GM18907 (cell line): ENCODE measurements at regions not wholly inside any gene's neighbourhood (a gene's known extent, or its start where the extent isn't known, plus 50 kb on each side); places are given as distances from the start of the nearest gene placed in this dataset.
"Not testable (repeated sequence)": the region's sequence is repeated elsewhere in the genome, so short reads cannot be mapped to it uniquely, and the experiment has no call there.

ENCODE experiments used
- ATAC-seq: cut with Tn5 transposase; IDR thresholded peaks from one replicate; pipeline ENCODE4 v1.9.1; 2021; ENCODE audit warnings: mild to moderate bottlenecking, moderate library complexity; ENCODE audit not compliant: unreplicated experiment

DNA sequence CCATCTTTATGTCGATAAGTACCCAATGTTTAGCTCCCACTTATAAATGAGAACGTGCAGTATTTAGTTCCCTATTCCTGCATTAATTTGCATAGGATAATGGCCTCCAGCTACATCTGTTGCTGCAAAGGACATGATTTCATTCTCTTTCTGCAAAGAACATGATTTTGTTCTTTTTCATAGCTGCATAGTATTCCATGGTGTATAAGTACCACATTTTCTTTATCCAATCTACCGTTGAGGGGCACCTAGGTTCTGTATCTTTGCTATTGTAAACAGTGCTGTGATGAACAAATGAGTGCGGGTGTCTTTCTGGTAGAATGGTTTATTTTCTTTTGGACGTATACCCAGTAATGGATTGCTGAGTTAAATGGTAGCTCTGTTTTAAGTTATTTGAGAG is 63.0 kb downstream of the HLX start:
- no peak for ATAC-seq

DNA sequence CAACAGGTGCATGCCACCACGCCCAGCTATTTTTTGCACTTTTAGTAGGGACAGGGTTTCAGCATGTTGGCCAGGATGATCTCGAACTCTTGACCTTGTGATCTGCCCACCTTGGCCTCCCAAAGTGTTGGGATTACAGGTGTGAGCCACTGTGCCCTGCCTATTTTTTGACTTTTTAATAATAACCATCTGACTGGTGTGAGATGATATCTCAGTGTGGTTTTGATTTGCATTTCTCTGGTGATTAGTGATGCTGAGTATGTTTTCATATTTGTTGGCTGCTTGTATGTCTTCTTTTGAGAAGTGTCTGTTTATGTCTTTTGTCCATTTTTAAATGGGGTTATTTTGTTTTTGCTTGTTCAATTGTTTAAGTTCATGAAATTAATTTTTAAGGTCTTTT is 63.7 kb downstream of the HLX start:
- ATAC-seq: not testable (repeated sequence)

DNA sequence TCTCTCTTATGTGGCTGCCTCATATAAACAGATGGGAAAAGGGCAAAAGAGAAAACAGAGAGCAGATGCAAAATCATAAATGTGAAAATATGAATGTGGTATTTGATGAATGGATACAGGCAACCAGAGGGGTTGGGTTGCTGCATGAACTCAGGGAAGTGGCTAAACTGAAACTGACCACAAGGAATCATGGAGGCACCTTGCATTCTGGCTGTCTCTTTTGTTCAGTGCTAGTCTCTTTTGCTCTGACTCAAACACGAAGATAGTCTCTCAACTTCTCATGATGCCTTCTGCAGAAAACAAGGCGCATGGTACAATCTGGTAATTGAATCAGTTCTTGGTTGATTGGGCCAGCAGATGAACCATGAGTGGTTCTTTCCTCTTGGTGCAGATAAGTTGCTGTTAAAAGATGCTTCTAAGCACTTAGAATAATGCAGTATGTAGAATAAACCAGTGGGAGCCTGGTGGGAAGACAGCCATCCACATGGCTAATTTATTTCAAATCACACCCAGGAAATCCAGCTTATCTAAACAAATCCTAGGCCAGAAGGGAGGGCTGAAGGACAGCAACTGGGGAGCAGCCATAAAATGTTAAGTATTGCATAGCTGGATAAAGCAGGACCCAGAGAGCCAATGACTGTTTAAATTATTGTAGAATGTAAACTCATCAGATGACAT is 64.2 kb downstream of the HLX start:
- no peak for ATAC-seq

DNA sequence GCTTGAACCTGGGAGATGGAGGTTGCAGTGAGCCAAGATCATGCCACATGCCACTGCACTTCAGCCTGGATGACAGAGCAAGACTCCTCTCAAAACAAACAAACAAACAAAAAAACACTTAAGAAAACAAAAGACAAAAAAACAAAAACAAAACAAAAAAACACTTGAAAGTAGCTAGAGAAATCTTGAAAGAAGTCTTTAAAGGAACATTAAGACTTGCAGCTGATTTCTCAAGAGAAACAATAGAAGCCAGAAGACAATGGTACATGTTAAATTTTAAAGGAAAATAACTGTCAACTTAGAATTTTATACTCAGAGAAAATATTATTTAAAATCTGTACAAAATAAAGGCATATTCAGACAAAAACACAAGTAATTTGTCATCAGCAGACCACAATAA is 71.3 kb downstream of the HLX start:
- ATAC-seq: no peak

DNA sequence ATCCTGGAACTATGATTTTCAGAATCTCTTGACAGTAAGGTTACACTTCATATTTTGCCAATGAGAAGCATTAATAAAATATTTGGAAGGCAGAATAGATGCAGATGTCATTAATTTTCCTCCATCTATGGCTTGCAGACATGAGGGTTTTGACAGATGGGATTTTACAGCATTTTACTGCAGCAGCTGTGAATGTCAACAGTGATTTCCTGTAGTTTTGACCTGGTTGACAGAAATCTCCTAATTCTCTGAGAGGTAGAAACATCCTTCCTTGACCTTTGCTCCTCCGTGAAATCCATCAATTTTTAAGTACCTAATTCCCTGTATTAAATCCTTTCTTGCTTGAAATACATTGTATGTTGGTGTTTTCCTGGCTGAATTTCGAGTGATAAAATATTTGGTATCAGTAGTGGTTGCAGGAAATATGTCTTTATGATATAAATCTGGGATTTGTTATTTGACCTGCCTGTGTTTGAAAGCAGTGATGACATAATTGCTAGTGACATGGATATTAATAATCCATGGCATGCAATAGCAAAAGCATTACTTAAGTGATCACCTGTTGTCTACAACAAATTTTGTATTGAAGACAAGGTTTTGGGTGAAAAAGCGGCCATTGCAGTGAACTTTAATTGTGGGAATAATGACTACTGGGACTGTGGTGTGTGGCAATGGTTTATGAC is 73.9 kb downstream of the HLX start:
- ATAC-seq: no peak

DNA sequence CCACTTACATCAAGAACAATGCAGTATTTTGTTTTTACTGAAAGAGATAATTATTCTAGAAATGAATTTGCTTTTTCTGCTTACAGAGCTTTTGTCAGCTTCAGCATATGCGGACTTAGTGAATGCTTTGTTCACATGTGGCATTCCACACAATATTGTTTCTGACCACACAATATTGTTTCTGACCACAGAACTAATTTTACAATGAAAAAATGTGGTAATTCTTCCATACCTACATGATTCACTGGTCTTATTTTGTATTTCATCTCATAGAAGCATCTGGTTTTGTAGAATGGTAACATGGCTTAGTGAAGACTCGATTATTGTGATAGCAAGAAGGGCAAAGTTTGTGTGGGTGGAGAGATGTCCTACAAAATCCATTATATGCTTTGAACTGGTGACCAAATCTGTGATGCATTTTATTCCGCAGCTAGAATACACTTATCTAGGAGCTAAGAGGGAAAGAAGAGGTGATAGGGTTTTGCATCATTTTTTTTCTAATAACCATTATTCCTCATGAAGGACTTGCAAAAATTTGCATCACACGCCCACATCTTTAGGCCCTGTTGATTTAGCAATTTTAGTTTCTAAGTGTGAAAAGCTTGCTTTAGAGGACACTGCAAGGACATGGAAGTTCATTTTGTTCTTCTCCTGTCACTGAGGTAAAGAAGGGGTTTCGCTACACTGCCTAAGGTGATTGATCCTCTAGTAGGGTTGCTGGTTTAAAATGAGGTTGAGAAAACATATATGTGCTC is 75.3 kb downstream of the HLX start:
- no peak for ATAC-seq

DNA sequence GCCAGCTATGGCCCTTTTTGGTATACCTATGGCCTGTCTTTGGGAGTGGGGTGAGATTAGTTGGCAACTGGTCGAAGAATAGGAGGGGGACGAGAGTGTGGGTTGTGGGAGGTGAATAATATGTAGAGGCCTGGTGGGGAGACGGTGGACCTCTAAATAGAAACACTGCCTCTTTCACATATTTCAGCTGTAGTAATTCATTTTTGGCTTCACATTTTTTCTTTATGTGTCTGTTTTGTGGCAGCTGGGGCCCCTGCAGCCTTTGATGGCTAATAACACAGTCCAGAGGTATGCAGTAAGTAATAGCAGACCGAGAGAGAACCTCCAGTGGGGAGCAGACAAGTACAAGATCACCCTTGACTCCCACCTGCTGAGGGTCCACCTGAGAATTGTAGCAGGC is 75.9 kb downstream of the HLX start:
- no peak for ATAC-seq

DNA sequence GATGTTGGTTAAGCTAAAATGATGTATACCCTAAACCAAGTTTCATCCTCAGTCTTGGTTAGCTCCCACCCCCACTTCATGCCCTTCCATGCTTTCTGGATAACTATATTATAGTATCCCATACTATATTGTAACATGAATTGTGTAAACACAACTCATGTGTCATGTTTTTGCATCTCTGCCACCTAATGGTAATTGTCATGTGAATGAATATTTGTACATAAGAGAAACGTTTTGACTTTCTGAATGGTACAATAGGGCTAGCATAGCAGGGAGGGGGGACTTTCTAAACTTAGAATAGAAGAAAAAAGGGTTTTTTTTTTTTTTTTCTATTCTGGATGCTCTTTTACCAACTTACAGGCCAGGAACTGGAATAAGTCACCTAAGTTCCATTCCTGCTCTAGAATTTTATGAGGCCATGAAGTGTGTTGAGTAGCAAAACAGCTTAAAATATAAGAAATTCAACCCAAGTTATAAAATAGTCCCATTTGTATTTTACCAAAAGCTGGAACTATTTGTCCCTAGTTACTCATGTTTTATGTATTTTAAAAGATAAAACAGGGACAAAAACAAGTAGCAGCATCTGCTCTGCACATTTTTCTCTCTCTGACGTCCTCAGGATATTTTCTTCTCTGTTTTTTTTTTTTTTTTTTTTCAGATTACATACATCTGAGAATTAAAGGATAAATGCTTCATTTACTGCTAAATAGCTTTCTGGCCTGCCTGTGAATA is 77.4 kb downstream of the HLX start:
- no peak for ATAC-seq

DNA sequence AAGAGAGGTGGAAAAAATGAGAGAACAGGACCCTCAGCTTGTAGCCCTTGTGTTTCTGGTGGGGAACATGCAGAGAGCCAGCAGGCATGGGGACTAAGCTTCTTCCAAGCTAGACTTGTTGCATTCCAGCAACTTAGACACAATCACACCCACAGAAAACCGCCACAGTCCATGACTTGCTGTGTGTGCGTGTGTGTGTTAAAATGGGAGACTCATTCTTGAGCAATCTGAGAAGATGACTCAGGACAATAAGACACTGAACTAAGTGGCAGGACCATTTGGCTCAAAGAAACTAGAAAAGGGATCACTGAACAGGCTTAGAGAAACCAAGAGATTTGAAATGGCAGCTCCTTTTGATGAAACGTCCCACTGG is 78.0 kb downstream of the HLX start:
- ATAC-seq: no peak

DNA sequence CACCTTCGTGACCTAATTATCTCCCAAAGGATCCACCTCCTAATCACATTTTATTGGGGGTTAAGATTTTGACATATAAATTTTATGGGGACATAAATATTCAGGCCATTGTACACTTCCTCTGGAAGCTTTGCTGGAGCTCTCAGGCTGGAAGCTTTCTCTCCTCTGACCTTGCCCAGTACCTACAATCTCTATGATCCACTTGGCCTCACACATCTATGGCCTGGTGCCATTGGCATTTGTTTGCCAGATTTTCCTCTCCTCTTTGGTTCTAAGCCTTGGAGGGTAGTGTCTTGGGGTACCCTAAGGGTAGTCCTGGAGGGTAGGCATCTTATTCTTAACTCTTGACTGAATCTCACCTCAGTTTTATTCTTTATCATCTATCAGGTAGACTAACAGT is 79.0 kb downstream of the HLX start:
- no peak for ATAC-seq

DNA sequence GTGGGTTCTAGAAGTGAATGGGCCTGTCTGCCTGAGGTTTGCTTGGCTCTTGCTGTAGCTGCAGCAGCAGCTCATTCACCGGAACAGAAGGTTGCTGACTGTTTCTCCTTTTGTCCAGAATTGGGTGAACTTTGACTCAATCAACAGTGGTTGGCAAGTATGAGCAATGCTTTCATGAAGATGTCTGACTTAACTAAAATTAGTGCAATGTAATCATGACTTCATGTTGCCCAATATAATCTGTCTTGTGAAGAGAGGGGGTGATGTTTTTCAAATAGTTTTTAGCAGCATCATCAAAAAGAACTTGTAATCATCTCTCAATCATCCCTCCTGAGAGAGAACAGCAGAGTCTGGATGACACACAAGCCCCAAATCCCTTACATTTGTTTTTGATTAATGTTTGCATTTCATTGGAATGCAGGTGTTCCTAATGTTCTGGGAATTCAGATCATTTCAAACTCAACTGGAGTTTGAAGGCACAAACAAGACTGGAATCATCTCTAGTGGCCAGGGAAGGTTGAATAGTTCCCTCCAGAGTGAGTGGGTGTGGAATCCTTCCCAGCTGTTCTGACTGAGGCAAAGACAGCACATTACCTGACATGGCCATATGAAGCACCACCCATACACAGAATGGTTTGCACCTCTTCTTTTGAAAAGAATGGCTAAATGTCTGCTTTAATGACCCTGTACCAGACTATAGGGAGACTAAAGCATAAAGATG is 82.9 kb downstream of the HLX start:
- ATAC-seq: no peak

DNA sequence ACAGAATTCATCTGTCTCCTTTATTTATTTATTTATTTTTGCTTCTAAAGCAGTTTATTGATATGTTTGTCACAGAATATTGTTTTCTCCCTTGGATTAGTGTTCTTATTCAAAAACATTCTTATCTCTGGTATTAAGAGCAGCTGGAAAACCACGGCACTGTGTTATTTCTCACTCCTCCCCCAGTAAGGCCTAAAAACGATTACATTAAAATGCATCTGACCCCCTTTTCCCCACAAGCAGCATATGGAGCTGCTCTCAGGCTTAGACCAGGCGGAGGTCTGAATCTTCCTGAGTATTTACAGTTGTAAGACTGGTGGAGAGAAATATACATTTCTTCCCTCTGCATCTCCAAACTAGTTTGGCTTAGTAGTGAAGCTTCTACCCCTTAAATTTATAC is 86.8 kb downstream of the HLX start:
- no peak for ATAC-seq

DNA sequence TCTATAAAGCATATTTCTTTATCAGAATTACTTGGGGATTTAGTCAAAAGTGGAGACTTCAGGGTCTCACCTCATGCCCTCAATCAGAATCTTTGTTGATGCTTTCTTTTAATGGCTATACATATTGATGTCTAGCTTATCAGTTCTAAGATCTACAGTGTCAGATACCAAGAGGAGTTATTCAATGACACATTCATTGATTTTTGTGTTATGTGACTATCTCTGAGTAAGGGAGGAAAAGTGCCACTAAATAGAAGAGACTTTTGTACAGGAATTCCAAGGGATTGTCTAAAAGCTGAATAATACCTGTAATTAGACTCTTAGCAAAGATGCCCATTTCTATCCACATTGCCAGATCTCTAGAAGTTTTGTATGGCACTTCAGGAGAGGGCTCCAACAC is 87.2 kb downstream of the HLX start:
- ATAC-seq: no peak

DNA sequence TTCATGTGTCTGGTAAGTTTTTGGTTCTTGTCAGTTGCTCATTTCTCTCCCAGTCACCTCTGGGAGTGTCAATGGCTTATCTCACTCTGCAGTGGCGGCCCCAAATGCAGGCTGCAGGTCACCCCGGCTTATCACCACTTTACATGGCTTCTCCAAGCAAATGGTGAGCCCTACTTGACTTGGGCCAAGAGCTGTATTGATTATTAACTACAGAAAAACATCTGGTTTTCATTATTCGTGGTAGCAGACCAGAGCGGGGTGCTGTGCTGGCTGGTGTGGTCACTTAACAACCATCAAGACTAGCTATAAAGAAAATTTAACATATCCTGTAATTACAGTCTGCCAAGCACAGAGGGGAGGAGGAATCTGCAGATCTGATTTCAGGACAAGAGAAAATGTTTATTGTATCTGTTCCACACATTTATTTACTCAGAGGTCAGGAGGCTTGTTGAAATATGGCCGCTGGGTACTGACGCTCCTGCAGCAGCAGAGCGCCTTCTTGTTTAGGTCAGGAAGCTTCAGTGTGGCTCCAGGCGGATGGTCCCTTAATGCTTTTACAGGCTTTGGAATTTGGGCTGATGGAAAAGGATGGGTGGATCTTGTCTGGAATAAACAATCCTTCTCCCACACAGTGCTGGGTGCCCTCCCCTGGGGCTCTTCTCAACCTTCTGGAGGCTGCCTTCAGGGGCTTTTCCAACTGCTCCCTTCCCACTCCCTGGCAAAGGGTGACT is 87.8 kb downstream of the HLX start:
- ATAC-seq: no peak

DNA sequence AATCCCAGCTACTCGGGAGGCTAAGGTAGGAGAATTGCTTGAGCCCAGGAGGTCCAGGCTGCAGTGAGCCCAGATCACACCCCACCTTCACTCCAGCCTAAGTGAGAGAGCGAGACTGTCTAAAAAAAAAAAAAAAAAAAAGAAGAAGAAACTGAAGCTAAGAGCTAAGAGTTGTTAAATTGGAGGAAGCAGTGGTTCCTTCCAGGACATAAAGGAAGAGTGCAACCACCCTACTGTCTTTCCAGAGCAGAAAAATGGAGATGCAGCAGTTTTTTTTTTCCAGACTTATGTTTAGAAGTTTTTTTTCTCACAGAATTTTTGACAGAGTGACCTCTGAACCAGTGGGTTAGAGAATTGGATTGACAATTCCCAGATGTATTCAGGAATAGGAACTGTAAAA is 88.7 kb downstream of the HLX start:
- no peak for ATAC-seq

DNA sequence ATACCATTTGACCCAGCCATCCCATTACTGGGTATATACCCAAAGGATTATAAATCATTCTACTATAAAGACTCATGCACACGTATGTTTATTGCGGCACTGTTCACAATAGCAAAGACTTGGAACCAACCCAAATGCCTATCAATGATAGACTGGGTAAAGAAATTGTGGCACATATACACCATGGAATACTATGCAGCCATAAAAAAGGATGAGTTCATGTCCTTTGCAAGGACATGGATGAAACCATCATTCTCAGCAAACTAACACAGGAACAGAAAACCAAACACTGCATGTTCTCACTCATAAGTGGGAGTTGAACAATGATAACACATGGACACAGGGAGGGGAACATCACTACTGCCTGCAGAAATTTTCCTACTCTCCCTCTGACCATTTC is 90.0 kb downstream of the HLX start:
- not testable (repeated sequence) for ATAC-seq

DNA sequence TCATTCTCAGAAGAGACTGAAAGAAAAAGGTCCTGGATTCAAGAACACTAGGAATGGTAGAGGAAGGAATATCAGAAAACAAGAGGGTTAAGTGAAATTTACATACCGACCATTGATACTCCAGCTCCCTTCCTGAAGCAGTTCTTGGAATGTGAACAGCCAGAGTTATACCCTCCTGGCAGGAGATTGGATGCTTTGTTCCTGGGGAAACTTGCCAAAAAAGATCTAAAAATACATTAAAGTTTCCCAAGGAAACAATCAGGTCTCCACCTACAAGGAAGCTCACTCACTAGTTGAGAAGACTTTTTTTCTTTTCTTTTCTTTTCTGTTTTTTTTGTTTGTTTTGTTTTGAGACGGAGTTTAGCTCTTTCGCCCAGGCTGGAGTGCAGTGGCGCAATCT is 91.1 kb downstream of the HLX start:
- ATAC-seq: no peak

DNA sequence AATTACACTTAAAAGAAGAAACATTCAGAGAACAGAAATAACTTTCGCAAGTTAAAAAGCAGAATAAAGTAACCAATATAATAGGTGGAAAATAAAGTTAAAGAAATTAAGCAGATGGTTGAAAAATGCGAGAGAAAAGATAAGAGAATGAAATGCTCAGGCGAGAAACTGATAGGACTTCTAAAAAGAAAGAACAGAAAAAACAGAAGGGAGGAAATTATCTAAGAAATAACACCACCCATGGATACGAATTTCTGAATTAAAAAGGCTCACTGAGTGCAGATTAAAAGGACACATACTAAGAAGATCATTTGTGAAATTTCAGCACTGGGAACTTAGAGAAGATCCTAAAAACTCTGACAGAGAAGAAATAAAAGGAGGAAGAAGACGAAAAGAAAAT is 92.0 kb downstream of the HLX start:
- ATAC-seq: no peak

DNA sequence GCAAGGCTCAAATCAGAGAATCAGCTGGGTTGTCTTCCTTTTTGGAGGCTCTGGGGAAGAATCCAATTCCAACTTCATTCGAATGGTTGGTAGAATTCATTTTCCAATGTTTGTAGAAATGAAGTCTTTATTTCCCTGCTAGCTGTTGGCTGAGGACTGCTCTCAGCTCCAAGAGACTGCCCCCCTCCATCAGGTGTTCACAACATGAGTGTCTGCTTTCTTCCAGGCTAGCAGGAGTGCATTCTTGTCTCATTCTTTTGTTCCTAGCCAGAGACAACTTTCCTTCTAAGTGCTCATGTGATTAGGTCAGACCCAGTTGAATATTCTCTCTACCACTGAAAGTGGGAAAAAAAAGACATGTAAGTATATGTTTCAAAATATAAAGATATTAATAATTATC is 95.2 kb downstream of the HLX start:
- ATAC-seq: no peak

DNA sequence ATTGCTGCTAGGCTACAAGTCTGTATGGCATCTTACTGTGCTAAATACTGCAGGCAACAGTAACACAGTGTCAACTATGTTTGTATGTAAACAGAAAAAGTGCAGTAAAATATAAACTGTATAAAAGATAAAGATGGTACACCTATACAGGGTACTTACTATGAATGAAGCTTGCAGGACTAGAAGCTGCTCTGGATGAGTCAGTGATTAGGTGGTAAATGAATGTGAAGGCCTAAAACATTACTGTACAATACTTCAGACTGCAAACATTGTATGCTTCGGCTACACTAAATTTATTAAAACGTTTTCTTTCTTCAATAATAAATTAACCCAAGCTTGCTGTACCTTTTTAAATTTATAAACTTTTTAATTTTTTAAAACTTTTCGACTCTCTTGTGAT is 97.1 kb downstream of the HLX start:
- ATAC-seq: no peak
